ENCODE measurements at regions not wholly inside any gene's neighbourhood (a gene's known extent, or its start where the extent isn't known, plus 50 kb on each side); places are given as distances from the start of the nearest gene placed in this dataset.
"Not testable (repeated sequence)": the region's sequence is repeated elsewhere in the genome, so short reads cannot be mapped to it uniquely, and the experiment has no call there.

DNA sequence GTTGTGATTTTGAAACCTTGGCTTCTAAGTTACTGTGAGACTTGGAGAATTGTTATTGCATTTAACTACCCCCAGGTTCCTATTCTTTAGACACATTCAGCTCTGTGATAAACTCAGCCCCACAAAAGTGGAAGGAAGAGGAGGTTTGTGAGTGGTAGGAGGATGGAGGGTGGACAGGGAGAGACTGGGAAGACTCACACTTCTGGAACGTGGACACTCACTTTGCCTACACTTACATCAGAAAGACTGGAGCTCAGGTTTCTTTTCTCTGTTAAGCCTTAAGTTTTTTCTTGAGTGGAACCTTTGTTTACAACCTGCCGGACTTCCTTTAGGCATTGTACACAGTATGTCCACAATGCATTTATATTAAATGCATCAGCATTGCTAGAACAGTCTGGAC lies 99.0 kb downstream of the AREG start:
- DNase-seq (ENCODE audit: low read depth in 2 of 3, low spot score in 2 of 3) = no peak

- no peak for DNase-seq (ENCODE audit: low read depth in 2 of 3, low spot score in 2 of 3)
Observed at GRCh38 chr4:74544655-74545361, 99.9 kb downstream of the AREG start.

- no peak for DNase-seq (ENCODE audit: low read depth in 2 of 3, low spot score in 2 of 3)
Observed at GRCh38 chr4:74545448-74545847, 100.5 kb downstream of the AREG start.

DNA sequence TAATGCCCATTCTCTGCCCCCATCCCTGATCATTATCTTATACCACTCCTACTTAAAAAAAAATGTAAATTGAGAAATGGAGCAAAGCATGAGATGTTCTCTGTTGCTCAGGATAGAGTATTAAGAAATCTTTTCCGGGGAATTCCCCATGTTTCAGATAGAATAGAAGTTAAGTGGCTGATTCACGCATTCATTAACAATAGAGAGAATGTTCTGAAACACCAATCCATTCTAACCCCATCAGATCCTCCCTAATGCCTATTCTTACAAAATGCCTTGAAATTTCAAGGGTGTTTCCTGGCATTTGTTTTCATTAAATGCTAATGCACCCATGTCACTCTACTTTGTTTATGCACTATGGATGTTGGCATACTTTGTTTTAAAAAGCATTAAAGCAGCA lies 101.1 kb downstream of the AREG start:
- DNase-seq (ENCODE audit: low read depth in 2 of 3, low spot score in 2 of 3) = no peak

DNA sequence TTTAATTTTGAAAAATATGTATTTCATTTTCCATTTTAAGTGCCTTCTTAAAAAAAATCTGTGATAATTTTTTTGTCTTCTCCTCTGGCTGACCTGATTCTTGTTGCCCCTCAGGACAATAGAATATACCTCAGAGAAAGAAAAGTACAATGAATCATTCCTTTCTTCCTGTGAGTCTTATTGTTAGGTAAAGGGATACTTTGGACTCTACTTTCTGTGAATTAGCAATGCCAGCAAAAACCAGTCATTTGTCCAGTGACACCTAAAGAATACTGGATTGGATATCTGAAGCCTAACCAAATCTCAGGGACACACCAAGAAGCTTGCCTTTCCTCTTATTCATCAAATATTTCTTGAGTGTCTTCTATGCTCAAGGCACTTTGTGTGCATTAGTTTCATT lies 102.1 kb downstream of the AREG start:
- DNase-seq (ENCODE audit: low read depth in 2 of 3, low spot score in 2 of 3) = no peak

- no peak for DNase-seq (ENCODE audit: low read depth in 2 of 3, low spot score in 2 of 3)
Observed at GRCh38 chr4:74548561-74548960, 103.6 kb downstream of the AREG start.

DNA sequence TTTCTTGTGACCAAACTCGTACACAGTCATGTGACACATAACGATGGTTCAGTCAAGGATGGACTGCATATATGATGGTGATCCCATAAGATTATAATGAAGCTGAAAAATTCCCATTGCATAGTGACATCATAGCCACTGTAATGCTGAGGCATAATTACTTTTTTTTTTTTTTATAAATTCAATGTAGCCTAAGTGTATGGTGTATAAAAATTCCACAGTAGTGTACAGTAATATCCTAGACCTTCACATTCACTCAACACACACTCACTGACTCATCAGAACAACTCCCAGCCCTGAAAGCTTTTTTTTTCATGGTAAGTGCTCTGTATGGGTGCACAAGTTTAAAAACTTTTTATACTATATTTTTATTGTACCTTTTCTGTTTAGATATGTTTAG lies 105.0 kb downstream of the AREG start:
- DNase-seq (ENCODE audit: low read depth in 2 of 3, low spot score in 2 of 3) = no peak

DNA sequence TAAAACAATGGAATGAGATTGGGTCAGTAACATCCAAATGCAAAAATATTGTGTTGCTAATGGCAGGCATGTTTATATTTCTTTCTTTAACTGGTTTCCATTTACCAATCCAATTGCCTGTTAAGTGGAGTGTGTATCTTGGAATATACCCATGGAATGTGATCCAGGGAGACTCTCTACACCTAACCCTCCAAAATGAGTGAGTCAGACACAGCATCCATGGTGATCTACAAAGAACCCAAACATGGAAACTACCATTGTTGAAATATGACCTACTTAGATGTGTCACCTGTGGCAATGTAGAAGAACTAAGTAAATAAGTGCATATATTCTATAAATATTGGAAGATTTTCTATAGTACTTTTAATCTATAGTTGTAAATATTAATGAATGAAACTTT lies 110.3 kb downstream of the AREG start:
- no peak for DNase-seq (ENCODE audit: low read depth in 2 of 3, low spot score in 2 of 3)

DNA sequence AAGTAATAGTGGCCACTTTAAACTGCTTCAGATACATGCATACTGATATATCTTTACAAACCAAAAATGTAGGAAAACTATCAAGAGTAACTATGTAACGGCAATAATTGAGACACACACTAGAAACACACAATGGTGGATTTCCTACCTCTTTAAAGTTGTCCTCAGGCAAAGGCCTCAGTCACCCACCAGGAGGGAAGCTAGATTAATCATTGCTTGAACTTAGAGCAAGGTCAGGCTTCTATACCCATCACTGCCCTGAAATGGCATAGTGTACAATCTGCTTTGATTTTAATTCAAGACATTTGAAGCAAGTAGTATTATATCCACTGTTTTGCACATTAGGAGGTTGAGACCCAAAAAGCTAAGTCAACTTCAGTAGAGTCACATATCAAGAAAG lies 110.9 kb downstream of the AREG start:
- DNase-seq (ENCODE audit: low read depth in 2 of 3, low spot score in 2 of 3) = no peak

DNA sequence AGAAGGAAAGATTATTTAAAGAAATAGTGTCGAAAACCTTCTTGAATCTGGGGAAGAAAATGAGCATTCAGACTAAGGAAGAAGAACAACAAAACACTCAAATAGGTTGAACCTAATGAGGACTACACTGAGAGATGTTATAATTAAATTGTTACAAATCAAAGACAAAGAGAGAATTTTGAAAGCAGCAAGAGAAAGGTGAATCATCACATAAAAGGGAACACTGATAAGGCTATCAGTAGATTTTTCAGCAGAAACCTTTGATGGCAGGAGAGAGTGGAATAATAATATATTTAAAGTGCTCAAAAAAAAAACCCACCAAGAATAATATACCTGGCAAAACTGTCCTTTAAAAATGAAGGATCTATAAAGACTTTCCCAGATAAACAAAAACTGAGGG lies 114.9 kb downstream of the AREG start:
- DNase-seq (ENCODE audit: low read depth in 2 of 3, low spot score in 2 of 3) = no peak

DNA sequence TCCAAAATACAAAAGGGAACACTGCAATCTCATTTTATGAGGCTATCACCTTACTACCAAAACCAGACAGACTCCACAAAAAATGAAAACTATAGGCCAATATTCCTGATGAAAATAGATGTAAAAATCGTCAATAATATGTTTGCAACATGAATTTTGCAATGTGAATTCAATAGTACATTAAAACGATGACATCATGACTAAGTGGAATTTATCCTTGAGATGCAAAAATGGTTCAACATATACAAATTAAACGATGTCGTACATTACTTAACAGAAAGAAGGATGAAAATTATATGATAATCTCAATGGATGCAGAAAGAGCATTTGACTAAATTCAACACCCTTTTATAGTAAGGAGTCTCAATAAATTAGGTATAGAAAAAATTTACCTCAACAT lies 123.0 kb downstream of the AREG start:
- no peak for DNase-seq (ENCODE audit: low read depth in 2 of 3, low spot score in 2 of 3)

DNA sequence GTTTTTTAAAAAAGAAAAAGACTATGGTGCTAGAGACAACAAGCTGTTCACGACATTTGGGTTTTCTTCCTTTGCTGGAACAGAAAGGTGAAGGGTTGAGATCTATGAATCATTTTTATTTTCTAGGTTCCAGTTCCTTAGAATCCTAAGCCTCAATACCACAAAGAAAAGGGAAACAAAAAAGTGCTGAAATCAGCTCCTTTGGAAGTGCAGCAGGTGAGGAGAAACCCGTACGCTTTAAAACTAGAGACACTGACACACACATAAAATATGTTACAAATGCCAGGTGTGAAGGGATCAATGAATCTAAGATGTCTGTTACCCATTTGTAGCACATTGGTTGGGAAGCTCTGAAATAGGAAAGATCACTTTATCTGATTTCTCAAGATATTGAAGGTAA lies 125.2 kb downstream of the AREG start:
- no peak for DNase-seq (ENCODE audit: low read depth in 2 of 3, low spot score in 2 of 3)

- DNase-seq (ENCODE audit: low read depth in 2 of 3, low spot score in 2 of 3) = no peak
Observed at GRCh38 chr4:74578329-74578728, 133.4 kb downstream of the AREG start.

GRCh38 chr4:74578865-74579264 lies 133.9 kb downstream of the AREG start:
- not testable (repeated sequence) for DNase-seq (ENCODE audit: low read depth in 2 of 3, low spot score in 2 of 3)

DNA sequence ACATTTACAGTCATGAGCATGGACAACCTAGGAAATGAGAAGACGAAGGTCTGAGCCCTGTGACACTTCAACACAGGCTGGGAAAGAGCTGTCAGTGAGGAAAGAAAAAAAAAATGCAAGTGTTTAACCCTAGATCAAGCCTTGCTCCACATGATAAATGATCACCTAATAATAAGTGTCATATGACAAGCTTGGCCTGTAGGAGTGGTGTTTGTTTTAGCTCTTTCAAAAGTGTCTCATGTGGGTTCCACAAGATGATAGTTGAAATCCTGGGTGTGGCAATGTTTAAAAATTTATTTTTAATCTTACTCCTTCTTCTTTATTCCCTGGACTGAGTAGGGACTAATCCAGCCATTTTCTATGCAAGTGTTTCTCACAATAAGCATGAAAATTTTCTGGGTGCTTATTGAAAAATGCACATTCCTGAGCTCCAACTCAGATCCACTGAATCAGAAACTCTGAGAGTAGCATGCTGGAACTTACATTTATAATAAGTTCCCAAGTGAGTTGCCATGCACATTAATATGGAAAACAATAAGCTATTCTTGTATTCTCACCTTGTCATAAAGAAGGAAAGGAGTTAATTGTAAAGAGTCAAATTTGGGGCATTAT lies 138.3 kb downstream of the AREG start:
- DNase-seq (ENCODE audit: low read depth in 2 of 3, low spot score in 2 of 3) = no peak

GRCh38 chr4:74583757-74584156 lies 138.8 kb downstream of the AREG start:
- no peak for DNase-seq (ENCODE audit: low read depth in 2 of 3, low spot score in 2 of 3)

DNA sequence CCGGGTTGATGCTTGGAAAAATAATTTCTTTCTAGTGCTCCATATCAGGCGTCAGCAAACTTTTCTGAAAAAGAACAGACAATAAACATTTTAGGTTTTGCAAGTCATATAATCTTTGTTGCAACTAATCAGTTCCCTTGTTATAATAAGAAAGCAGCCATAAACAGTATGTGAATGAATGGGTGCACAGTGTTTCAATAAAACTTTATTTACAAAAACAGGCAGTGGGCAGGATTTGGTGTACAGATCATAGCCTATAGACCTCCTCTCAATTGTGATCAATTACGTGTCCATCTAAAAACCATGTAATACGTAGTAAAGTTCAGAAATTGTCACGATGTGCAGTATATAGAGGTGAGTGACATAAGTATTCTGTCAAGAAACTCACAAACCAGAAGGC lies 143.4 kb downstream of the AREG start:
- DNase-seq (ENCODE audit: low read depth in 2 of 3, low spot score in 2 of 3) = no peak

DNA sequence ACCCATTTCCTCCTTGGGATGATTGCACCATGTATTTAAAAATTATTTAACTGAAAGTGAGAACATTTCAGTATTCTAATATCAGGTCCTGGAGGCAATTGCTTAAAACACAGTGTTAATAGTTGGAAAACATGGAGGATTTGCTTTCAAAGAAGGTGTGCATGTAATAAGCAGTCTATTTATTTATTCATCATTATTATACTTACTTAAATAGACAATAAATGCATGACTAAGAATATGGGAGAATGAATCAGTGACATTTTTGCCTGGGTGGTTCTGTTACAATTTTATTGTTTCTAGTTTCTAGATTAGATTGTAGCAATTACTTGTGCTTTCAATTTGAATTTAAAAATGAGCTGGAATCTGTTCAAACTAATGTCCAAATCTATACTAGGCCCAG lies 145.5 kb downstream of the AREG start:
- no peak for DNase-seq (ENCODE audit: low read depth in 2 of 3, low spot score in 2 of 3)

- DNase-seq (ENCODE audit: low read depth in 2 of 3, low spot score in 2 of 3) = no peak
Observed at GRCh38 chr4:74598611-74599325, 153.8 kb downstream of the AREG start.

DNA sequence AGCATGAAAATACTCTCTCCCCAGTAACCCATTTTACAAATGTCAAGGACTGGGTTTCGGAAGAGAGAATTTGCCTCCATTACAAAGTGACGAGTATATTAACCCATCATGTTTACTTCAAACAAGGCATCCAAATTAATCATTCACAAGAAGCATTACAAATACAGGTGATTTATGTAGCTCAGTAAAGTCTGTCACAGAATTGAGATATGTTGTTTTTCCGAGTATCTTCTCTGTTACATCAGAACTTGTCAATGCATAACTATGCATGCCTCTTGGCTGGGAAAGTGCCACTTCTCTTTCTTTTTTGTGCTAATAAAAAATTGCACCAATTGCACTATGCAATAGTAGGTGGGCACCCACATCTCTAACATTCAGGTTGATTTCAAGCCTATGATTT lies 158.2 kb downstream of the AREG start:
- no peak for DNase-seq (ENCODE audit: low read depth in 2 of 3, low spot score in 2 of 3)

DNA sequence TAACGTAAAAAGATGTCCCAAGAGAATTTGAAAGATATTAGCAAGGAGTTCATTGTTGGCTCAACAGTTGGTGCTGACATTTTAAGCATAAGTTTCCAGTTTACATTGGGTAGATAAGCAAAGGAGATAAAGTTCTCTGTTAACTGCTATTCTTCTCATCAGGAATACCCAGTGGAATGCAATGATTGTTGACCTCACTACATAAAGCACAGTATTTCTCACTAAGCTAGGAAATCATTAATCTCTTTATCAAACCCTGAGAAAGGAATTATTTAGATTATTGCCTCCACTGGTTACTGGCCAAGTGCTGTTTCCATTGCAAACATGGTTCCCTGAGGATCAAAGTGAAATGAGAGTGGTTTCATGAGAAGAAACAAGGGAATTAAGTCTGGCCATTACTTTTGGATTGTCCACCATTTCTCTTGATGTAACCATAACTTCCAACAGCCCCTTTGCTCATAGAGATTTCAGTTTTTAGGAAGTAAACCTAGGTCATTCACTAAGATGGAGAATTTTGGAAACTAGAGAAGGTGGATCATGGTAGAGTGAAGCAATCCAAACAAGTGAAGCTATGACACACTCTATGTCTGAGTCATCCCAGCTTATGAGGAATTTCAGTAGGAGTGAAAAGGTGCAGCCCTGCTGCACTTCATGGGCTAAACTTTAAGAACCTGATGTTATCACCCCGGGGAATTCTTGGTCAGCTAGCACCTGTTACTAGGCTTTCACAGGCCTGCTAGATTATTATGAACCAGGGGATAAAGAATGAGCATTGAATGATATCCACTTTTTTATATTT lies 163.4 kb downstream of the AREG start:
- DNase-seq (ENCODE audit: low read depth in 2 of 3, low spot score in 2 of 3) = no peak
